K562 (cell line): ENCODE measurements at regions not wholly inside any gene's neighbourhood (a gene's known extent, or its start where the extent isn't known, plus 50 kb on each side); places are given as distances from the start of the nearest gene placed in this dataset.

ENCODE experiments used
- ATAC-seq: fragments of 200-7000 bp; cut with Tn5 transposase; 3 replicates; pipeline ENCODE4 v1.9.1; 2020; ENCODE audit warnings: moderate library complexity
- BruUV-seq: library from RNA; stranded (reverse); fragments of 400-500 nt; replicated peaks from 2 replicates; lab custom pipeline; 2021; lab: Mats Ljungman, UMichigan
- CTCF ChIA-PET: fragments of 300-600 bp; formaldehyde crosslinking; extraction: SDS; loops from one replicate; lab custom pipeline; 2021; ENCODE audit warnings: low intra/inter-chr PET ratio; lab: Yijun Ruan, JAX
- POLR2A ChIA-PET: fragments of 300-600, 350-650 bp; sonication (Branson Sonifier 250); formaldehyde crosslinking; extraction: SDS; loops from one replicate; lab custom pipeline; 2021; ENCODE audit warnings: antibody characterized with exemption, inconsistent platforms; lab: Yijun Ruan, JAX
- DNase-seq, 4 experiments: peaks; one replicate each; pipeline versions ENCODE4 v3.0.0 to v3.0.0-alpha.2; 2011 to 2018; ENCODE audit warnings: low spot score in 3 of 4, mixed read lengths in 3 of 4; ENCODE audit errors: extremely low read depth in 1 of 4
- FAIRE-seq: peaks from 2 replicates; lab custom pipeline; 2011; peaks lifted over from hg19 to GRCh38; lab: Jason Lieb, UNC
- H2AFZ ChIP-seq: 2 replicates; pipeline ENCODE4 v1.6.0; 2011; ENCODE audit warnings: low read depth, low read length, control low read depth, inconsistent platforms
- H3K27ac ChIP-seq: fragments of 200-600 bp; 3 replicates; pipeline ENCODE4 v1.8.0; 2011; ENCODE audit warnings: low read depth, mild to moderate bottlenecking, control low read depth, inconsistent platforms, low read length, moderate library complexity, mixed read lengths; ENCODE audit errors: extremely low read depth
- H3K27me3 ChIP-seq, 2 experiments: fragments of 300-600 bp in 1 of 2; 2 replicates in 1 of 2; 3 replicates in 1 of 2; pipeline versions ENCODE4 v1.6.0 to v1.8.0; 2011; ENCODE audit warnings: inconsistent platforms in 2 of 2, low read length in 2 of 2, mild to moderate bottlenecking in 1 of 2, mixed read lengths in 1 of 2, moderate library complexity in 1 of 2; ENCODE audit not compliant: control insufficient read depth in 2 of 2, insufficient read depth in 2 of 2
- H3K36me3 ChIP-seq: fragments of 300-600 bp; 3 replicates; pipeline ENCODE4 v1.8.0; 2011; ENCODE audit warnings: mild to moderate bottlenecking, low read length, inconsistent platforms; ENCODE audit not compliant: control insufficient read depth, insufficient read depth
- H3K4me1 ChIP-seq, 2 experiments: fragments of 200-600 bp in 1 of 2; replicated peaks in 1 of 2; 2 replicates in 1 of 2; 3 replicates in 1 of 2; pipeline versions ENCODE4 v1.5.1 to v1.8.0; 2011; ENCODE audit warnings: inconsistent platforms in 2 of 2, low read length in 2 of 2, mild to moderate bottlenecking in 1 of 2, mixed read lengths in 1 of 2, moderate library complexity in 1 of 2; ENCODE audit not compliant: control insufficient read depth in 2 of 2, insufficient read depth in 2 of 2
- H3K4me2 ChIP-seq: 2 replicates; pipeline ENCODE4 v1.6.1; 2011; ENCODE audit warnings: low read length, control low read depth, inconsistent platforms, mixed read lengths; ENCODE audit not compliant: insufficient read depth
- H3K4me3 ChIP-seq: fragments of 200-600 bp; sonication (generic), shearing (Covaris generic); 2 replicates; pipeline ENCODE4 v1.5.1; 2016; ENCODE audit warnings: control low read depth, inconsistent platforms
- H3K79me2 ChIP-seq: fragments of 200-600 bp; 3 replicates; pipeline ENCODE4 v1.8.0; 2011; ENCODE audit warnings: low read length, inconsistent platforms; ENCODE audit not compliant: control insufficient read depth, insufficient read depth
- H3K9ac ChIP-seq, 2 experiments: 2 replicates each; pipeline versions ENCODE4 v1.6.0 to v1.6.1; 2011; ENCODE audit warnings: low read depth in 2 of 2, low read length in 2 of 2, control low read depth in 1 of 2, inconsistent platforms in 1 of 2, mild to moderate bottlenecking in 1 of 2, mixed read lengths in 1 of 2; ENCODE audit not compliant: insufficient read depth in 1 of 2
- H3K9me1 ChIP-seq: one replicate; pipeline ENCODE4 v1.6.0; 2011; ENCODE audit warnings: inconsistent platforms, mild to moderate bottlenecking, low read length, moderate library complexity; ENCODE audit not compliant: control insufficient read depth, insufficient read depth
- H3K9me3 ChIP-seq: replicated peaks from 2 replicates; pipeline ENCODE4 v1.5.1; 2011; ENCODE audit warnings: low read depth, low read length, inconsistent platforms; ENCODE audit not compliant: control insufficient read depth, insufficient read depth
- H4K20me1 ChIP-seq: replicated peaks from 2 replicates; pipeline ENCODE4 v1.6.1; 2011; ENCODE audit warnings: low read length, inconsistent platforms, mixed read lengths; ENCODE audit not compliant: control insufficient read depth, insufficient read depth
- BHLHE40 ChIP-seq: IDR thresholded peaks from 2 replicates; pipeline ENCODE4 v1.6.1; 2011; ENCODE audit warnings: low read length, improper control_type of control experiment
- CBFB ChIP-seq: sonication (generic); formaldehyde crosslinking; IDR thresholded peaks from 2 replicates; pipeline ENCODE4 v1.4.0; 2020; ENCODE audit warnings: mild to moderate bottlenecking, missing genetic modification reagents
- CXXC5 ChIP-seq: fragments of 250-450 bp; sonication (Bioruptor Pico); IDR thresholded peaks from 2 replicates; pipeline ENCODE4 v1.8.0; 2022; ENCODE audit warnings: inconsistent platforms, mild to moderate bottlenecking, moderate library complexity
- ELF4 ChIP-seq: fragments of 450-650 bp; formaldehyde crosslinking; IDR thresholded peaks from 2 replicates; pipeline ENCODE4 v1.4.0; 2022; ENCODE audit warnings: missing genetic modification characterization
- ERF ChIP-seq: fragments of 450-650 bp; formaldehyde crosslinking; IDR thresholded peaks from 2 replicates; pipeline ENCODE4 v1.4.0; 2020; ENCODE audit warnings: mild to moderate bottlenecking, mixed read lengths
- FOXA1 ChIP-seq: fragments of 450-650 bp; IDR thresholded peaks from 2 replicates; pipeline ENCODE4 v1.6.1; 2016; ENCODE audit warnings: mild to moderate bottlenecking, borderline replicate concordance
- GATAD2A ChIP-seq: fragments of 450-650 bp; IDR thresholded peaks from 2 replicates; pipeline ENCODE4 v1.6.1; 2017
- KHSRP ChIP-seq: fragments of 450-650 bp; IDR thresholded peaks from 2 replicates; pipeline ENCODE4 v1.6.1; 2017
- MECOM ChIP-seq: fragments of 250-450 bp; sonication (Bioruptor Pico); IDR thresholded peaks from 2 replicates; pipeline ENCODE4 v1.8.0; 2022; ENCODE audit warnings: inconsistent platforms
- SAFB ChIP-seq: fragments of 200-400 bp; formaldehyde crosslinking; IDR thresholded peaks from 2 replicates; pipeline ENCODE4 v1.6.1; 2017; ENCODE audit warnings: low read depth, low read length, borderline replicate concordance
- SIX5 ChIP-seq, 2 experiments: IDR thresholded peaks; 2 replicates each; pipeline ENCODE4 v1.6.1; 2011; ENCODE audit warnings: low read length in 2 of 2, borderline replicate concordance in 1 of 2, low read depth in 1 of 2, mild to moderate bottlenecking in 1 of 2, moderate library complexity in 1 of 2; ENCODE audit not compliant: insufficient read depth in 1 of 2
- SMARCE1 ChIP-seq: fragments of 450-650 bp; IDR thresholded peaks from 2 replicates; pipeline ENCODE4 v1.7.1; 2016; ENCODE audit warnings: mild to moderate bottlenecking
- TBP ChIP-seq: optimal IDR thresholded peaks from 2 replicates; pipeline ENCODE3; 2011; ENCODE audit warnings: low read depth, low read length, improper control_type of control experiment
- TGIF2 ChIP-seq: sonication (generic); formaldehyde crosslinking; IDR thresholded peaks from 2 replicates; pipeline ENCODE4 v1.8.1; 2022; ENCODE audit warnings: mild to moderate bottlenecking, missing genetic modification reagents, moderate library complexity
- ZEB2 ChIP-seq: fragments of 450-650 bp; IDR thresholded peaks from 2 replicates; pipeline ENCODE4 v1.6.1; 2016
- ZNF282 ChIP-seq: sonication (generic); formaldehyde crosslinking; IDR thresholded peaks from 2 replicates; pipeline ENCODE4 v1.8.1; 2023; ENCODE audit warnings: missing genetic modification reagents
- ZNF57 ChIP-seq: fragments of 450-650 bp; formaldehyde crosslinking; IDR thresholded peaks from 2 replicates; pipeline ENCODE4 v1.4.0; 2020; ENCODE audit warnings: mild to moderate bottlenecking, moderate library complexity
- WGBS: fragments of 100-300 bp; shearing (Covaris generic); methylation state at CpG from one replicate; pipeline ENCODE4 v1.1.6; 2016; ENCODE audit warnings: low coverage, mixed read lengths; ENCODE audit not compliant: insufficient coverage; ENCODE audit errors: missing lambda C conversion rate; 5-methylcytosine and 5-hydroxymethylcytosine counted together
- in situ Hi-C: fragments of 300-500 bp; cut with MboI; formaldehyde crosslinking; loops from 4 replicates; pipeline ENCODE4 v1.15.0; 2018; ENCODE audit warnings: inconsistent platforms, mixed read lengths
- intact Hi-C: fragments of 100-400 bp; cut with micrococcal nuclease; formaldehyde crosslinking; loops from 2 replicates; pipeline ENCODE4 v1.14.2; 2022
- TF ChIP-seq, protein P1 (sequence below): IDR thresholded peaks from 2 replicates; pipeline ENCODE4 v1.6.1; 2014; ENCODE audit warnings: antibody characterized with exemption
- TF ChIP-seq, protein P2 (sequence below): sonication (generic); formaldehyde crosslinking; IDR thresholded peaks from 2 replicates; pipeline ENCODE4 v1.4.0; 2020; ENCODE audit warnings: mild to moderate bottlenecking, missing genetic modification reagents
- TF ChIP-seq, protein P3 (sequence below): sonication (generic); formaldehyde crosslinking; IDR thresholded peaks from 2 replicates; pipeline ENCODE4 v1.5.0; 2020; ENCODE audit warnings: missing genetic modification reagents

DNA sequence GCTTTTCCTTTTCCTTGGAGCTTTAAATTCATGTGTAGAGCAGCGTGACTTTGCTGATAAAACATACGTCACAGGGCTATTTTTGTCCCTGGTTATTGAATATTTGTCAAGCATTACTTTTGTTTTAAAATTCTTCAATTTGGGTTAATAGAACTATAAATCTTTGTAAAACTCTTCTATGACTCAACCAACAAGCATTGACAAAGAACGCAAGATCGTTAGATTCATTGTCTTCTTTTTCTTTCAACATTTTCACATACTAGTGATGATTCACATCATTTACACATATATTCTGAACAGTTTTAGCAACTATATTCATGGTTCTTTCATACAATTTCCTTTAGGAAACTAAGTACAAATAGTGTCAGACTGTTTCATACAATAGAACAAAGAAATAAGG is 72.0 kb upstream of the GPM6A start:
- no peak for DNase-seq
- no peaks in the 10 kb centered on the region for H3K27me3 ChIP-seq

DNA sequence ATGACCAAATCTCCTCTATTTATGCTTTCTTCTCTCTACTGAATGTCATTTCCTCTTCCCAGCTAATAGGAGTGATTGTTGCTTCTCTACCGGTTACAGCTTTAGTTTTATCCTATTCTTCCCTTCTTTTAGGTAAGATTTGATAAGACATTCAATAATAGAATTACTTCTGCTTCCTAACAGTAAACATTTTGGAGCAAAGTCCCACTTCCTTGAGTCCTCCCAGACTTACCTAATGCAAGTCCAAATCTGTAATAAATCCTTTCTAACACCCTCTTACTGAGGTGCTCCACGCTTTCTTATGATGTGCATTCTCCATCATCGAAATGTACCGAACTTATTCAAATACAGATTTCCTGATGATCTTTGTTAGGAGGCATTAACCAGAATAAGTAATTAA is 79.2 kb upstream of the GPM6A start:
- WGBS = 2% methylated on average over 4 of the region's 4 CpGs
- H3K4me3 ChIP-seq = no peak overlapping the region
- TF ChIP-seq GATAD2A (no peak), SMARCE1 (no peak), BHLHE40 (no peak), ZEB2 (no peak), KHSRP (no peak), TBP (no peak), SAFB (no peak), ERF (CRISPR knock-in tag) (no peak), SIX5 (IDR thresholded peaks at IDR 0.05; ENCODE audit: borderline replicate concordance in 1 of 2, insufficient read depth in 1 of 2, low read depth in 1 of 2, low read length in 2 of 2) (no peak), FOXA1 (no peak)
- TF ChIP-seq, protein P1, sequence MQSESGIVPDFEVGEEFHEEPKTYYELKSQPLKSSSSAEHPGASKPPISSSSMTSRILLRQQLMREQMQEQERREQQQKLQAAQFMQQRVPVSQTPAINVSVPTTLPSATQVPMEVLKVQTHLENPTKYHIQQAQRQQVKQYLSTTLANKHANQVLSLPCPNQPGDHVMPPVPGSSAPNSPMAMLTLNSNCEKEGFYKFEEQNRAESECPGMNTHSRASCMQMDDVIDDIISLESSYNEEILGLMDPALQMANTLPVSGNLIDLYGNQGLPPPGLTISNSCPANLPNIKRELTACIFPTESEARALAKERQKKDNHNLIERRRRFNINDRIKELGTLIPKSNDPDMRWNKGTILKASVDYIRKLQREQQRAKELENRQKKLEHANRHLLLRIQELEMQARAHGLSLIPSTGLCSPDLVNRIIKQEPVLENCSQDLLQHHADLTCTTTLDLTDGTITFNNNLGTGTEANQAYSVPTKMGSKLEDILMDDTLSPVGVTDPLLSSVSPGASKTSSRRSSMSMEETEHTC = no peak
- TF ChIP-seq, protein P2, sequence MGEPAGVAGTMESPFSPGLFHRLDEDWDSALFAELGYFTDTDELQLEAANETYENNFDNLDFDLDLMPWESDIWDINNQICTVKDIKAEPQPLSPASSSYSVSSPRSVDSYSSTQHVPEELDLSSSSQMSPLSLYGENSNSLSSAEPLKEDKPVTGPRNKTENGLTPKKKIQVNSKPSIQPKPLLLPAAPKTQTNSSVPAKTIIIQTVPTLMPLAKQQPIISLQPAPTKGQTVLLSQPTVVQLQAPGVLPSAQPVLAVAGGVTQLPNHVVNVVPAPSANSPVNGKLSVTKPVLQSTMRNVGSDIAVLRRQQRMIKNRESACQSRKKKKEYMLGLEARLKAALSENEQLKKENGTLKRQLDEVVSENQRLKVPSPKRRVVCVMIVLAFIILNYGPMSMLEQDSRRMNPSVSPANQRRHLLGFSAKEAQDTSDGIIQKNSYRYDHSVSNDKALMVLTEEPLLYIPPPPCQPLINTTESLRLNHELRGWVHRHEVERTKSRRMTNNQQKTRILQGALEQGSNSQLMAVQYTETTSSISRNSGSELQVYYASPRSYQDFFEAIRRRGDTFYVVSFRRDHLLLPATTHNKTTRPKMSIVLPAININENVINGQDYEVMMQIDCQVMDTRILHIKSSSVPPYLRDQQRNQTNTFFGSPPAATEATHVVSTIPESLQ (CRISPR knock-in tag) = no peak
- H3K9me3 ChIP-seq = no peaks in the 10 kb centered on the region
- H3K27ac ChIP-seq = no peak overlapping the region
- POLR2A ChIA-PET = no interaction called here
- H3K9ac ChIP-seq = no peak overlapping the region
- H3K4me1 ChIP-seq = no peaks in the 10 kb centered on the region
- no TSS peak for BruUV-seq
- no peaks in the 10 kb centered on the region for H3K36me3 ChIP-seq
- CTCF ChIA-PET = no interaction called here
- DNase-seq (no peak), FAIRE-seq (no peak), ATAC-seq (no peak)
- H4K20me1 ChIP-seq = no peaks in the 10 kb centered on the region
- intact Hi-C loops (no loop called here), in situ Hi-C loops (no loop called here)
- H2AFZ ChIP-seq = no peak overlapping the region
- no peak overlapping the region for H3K4me2 ChIP-seq
- H3K9me1 ChIP-seq = no peaks in the 10 kb centered on the region
- no peaks in the 10 kb centered on the region for H3K79me2 ChIP-seq
- no peaks in the 10 kb centered on the region for H3K27me3 ChIP-seq

More for the DNA sequence above, 72.0 kb upstream of the GPM6A start:
- no peak for TF ChIP-seq CBFB
- TF ChIP-seq ZNF57 (CRISPR knock-in tag) = no peak
- TF ChIP-seq CXXC5 (CRISPR knock-in tag) = no peak
- TF ChIP-seq TGIF2 = no peak
- no peak for TF ChIP-seq ZNF282 (CRISPR knock-in tag)
- TF ChIP-seq MECOM (CRISPR knock-in tag) = no peak
- TF ChIP-seq, protein P3, sequence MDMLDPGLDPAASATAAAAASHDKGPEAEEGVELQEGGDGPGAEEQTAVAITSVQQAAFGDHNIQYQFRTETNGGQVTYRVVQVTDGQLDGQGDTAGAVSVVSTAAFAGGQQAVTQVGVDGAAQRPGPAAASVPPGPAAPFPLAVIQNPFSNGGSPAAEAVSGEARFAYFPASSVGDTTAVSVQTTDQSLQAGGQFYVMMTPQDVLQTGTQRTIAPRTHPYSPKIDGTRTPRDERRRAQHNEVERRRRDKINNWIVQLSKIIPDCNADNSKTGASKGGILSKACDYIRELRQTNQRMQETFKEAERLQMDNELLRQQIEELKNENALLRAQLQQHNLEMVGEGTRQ = no peak
- no peak for TF ChIP-seq ELF4 (CRISPR knock-in tag)
- TF ChIP-seq, all 486 proteins: peak for 0
- no peak overlapping the region for H3K27ac ChIP-seq
- intact Hi-C loops = no loop called here
- no peaks in the 10 kb centered on the region for H4K20me1 ChIP-seq
- ATAC-seq = no peak
- no peaks in the 10 kb centered on the region for H3K36me3 ChIP-seq
- H3K9me1 ChIP-seq = no peaks in the 10 kb centered on the region
- no peaks in the 10 kb centered on the region for H3K9me3 ChIP-seq
- no peak overlapping the region for H3K4me3 ChIP-seq
- H3K9ac ChIP-seq = no peak overlapping the region
- H3K4me1 ChIP-seq = no peaks in the 10 kb centered on the region
- no peak overlapping the region for H3K4me2 ChIP-seq
- FAIRE-seq = no peak
- no peaks in the 10 kb centered on the region for H3K79me2 ChIP-seq
- in situ Hi-C loops = no loop called here
- ChIA-PET CTCF (no interaction called here), POLR2A (no interaction called here)
- no peak overlapping the region for H2AFZ ChIP-seq
- BruUV-seq = no TSS peak
- 0% methylated on average over 4 of the region's 4 CpGs for WGBS
